Stimulated activated memory B cell treated with anti-CD40 and anti-IgM and Interleukin-4, amounts not matched to agents 10 μg/mL and 1 μg/mL and 100 μg/mL, for 72 hours (primary cell): ENCODE measurements at regions not wholly inside any gene's neighbourhood (a gene's known extent, or its start where the extent isn't known, plus 50 kb on each side); places are given as distances from the start of the nearest gene placed in this dataset.

Source experiments
- ATAC-seq: fragments of 150-1000 bp; cut with Tn5 transposase; 2 replicates; pipeline ENCODE4 v1.10.0; 2021
- H3K27ac Mint-ChIP-seq: one replicate; pipeline ENCODE4 v1.8.0; 2022; ENCODE audit warnings: mild to moderate bottlenecking, mixed read lengths
- H3K27me3 Mint-ChIP-seq: one replicate; pipeline ENCODE4 v1.8.0; 2022; ENCODE audit warnings: mixed read lengths
- H3K36me3 Mint-ChIP-seq: one replicate; pipeline ENCODE4 v1.8.0; 2022; ENCODE audit warnings: mixed read lengths
- H3K4me1 Mint-ChIP-seq: one replicate; pipeline ENCODE4 v1.8.0; 2022; ENCODE audit warnings: mixed read lengths
- H3K4me3 Mint-ChIP-seq: one replicate; pipeline ENCODE4 v1.8.0; 2022; ENCODE audit warnings: mild to moderate bottlenecking, moderate library complexity, mixed read lengths
- H3K9me3 Mint-ChIP-seq: one replicate; pipeline ENCODE4 v1.8.0; 2022; ENCODE audit warnings: mixed read lengths

DNA sequence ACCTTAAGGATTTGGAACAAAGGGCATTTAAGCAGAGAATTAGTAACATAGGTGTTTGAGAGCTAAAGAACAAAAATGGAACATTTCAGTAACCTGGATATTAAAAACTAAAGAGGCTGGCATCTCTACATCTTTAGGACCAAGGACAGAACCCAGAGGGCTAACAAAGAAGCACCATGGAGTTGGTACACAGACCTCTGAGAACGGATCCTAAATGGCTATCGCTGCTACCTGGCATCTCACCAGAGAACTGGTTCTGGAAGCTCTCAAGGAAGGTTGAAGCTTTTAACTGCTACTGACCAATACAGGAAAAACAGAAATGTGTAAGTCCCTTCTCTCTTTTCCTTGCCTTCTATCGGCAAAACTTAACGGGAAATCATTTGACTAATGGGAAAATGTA lies 118.4 kb upstream of the TLL1 start:
- Mint-ChIP-seq H3K27ac (no peak overlapping the region), H3K27me3 (no peaks in the 10 kb centered on the region), H3K4me3 (no peak overlapping the region), H3K9me3 (peaks cover 3% of the 10 kb centered on the region), H3K4me1 (no peaks in the 10 kb centered on the region), H3K36me3 (no peaks in the 10 kb centered on the region)
- no peak for ATAC-seq

DNA sequence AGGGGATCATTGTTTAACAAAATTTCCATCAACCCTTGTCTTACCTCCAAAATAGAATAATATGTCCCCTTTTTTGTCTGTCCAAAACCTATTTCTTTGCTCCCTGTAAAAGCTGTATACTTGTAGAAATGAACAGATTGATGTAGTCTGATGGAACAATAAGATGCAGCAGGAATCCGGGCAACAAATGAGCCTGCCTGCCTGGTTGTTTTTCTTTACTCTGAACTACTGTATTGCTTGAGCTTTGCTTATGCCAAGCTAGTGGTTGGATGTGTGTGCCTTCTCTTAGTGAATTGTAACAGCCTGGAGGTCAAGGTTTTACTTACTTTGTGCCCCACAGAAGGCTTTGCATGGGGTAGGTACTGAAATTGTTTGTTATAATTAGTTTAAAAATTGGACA lies 116.2 kb upstream of the TLL1 start:
- no peak overlapping the region for H3K4me3 Mint-ChIP-seq
- no peak for ATAC-seq

DNA sequence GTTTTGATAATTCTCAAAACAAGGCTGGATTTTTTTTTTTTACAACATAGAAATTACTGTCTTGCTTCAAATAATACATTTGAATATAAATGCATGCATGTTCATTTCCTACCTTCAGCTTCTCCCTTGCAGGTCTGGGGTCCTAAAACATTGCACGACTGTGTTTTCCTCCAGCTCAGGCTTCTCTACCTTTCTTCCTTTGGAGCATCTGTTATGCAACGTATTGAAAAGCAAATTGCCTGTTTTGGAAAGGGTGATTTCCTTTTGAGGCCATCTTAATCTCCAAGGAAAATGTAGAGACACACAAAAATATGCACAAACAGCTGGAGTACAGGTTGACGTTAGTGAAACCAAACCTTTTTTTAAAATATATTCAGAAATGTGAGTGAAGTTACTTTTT lies 115.6 kb upstream of the TLL1 start:
- no peaks in the 10 kb centered on the region for H3K36me3 Mint-ChIP-seq
- ATAC-seq, result no peak
- H3K27ac Mint-ChIP-seq, result no peak overlapping the region
- no peaks in the 10 kb centered on the region for H3K27me3 Mint-ChIP-seq
- H3K4me3 Mint-ChIP-seq, result no peak overlapping the region
- H3K9me3 Mint-ChIP-seq, result peaks cover 3% of the 10 kb centered on the region
- H3K4me1 Mint-ChIP-seq, result no peaks in the 10 kb centered on the region

More for the DNA sequence above, 116.2 kb upstream of the TLL1 start:
- Mint-ChIP-seq H3K9me3 (peaks cover 3% of the 10 kb centered on the region), H3K27ac (no peak overlapping the region), H3K27me3 (no peaks in the 10 kb centered on the region), H3K4me1 (no peaks in the 10 kb centered on the region), H3K36me3 (no peaks in the 10 kb centered on the region)

DNA sequence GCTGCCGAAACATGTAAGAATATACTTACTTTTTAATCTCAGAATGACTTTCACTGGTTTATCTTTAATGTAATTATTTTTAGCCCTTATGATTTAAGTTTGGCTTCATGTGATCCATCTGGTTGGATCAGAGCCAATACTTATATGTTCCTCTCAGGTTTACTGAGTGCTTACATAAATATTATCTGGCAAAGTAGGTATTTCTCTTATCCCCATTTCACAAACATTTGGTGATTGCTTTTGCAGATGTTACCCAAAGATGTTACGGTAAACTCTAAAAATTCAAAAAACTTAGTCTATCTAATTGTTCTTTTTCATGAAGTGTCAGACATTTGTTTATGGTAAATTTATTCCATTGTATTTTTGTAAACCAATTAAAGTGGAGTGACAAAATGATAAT lies 115.0 kb upstream of the TLL1 start:
- no peaks in the 10 kb centered on the region for H3K36me3 Mint-ChIP-seq
- ATAC-seq, result no peak
- H3K4me1 Mint-ChIP-seq, result no peaks in the 10 kb centered on the region
- H3K9me3 Mint-ChIP-seq, result peaks cover 3% of the 10 kb centered on the region
- H3K4me3 Mint-ChIP-seq, result no peak overlapping the region
- no peak overlapping the region for H3K27ac Mint-ChIP-seq
- no peaks in the 10 kb centered on the region for H3K27me3 Mint-ChIP-seq

DNA sequence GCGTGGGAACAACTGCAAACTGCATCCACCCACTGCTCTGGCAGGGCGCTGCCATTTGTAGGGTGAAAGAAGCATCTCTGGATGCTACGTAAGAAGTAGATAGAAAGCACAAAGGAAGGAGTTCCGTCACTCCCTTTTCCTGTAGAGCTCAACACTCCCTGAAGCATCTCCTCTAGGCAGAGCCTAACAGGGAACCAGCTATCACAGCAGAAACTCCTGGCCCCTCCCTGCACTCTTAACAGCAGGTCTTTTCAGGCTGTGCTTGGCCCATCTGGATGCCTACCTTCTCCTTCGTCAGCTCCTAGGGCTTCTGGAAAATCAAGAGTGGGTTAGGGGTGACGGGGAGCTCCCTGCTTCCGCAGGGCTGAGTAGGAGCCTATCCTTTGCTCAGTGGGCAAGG lies 112.9 kb upstream of the TLL1 start:
- Mint-ChIP-seq H3K27me3 (no peaks in the 10 kb centered on the region), H3K9me3 (peaks cover 2% of the 10 kb centered on the region), H3K36me3 (no peaks in the 10 kb centered on the region), H3K4me3 (no peak overlapping the region), H3K27ac (no peak overlapping the region), H3K4me1 (no peaks in the 10 kb centered on the region)
- ATAC-seq, result no peak

DNA sequence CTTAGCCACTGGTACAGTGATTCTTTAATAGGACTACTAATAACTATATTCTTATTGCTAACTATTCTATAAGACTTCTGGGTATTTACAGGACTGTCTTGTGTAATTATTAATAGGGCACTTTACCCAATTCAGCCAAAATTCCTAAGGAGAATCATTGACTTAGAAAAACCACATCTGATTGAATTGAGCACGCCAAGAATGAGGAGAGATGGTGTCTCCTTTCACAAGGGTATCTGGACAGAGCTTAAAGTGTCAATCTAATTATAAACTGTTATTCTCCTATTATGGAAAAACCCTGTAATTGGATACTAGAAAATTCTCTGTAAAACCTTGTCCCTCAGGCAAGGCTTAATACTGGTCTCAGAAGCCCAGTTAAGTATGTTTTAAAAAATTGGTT lies 111.1 kb upstream of the TLL1 start:
- Mint-ChIP-seq H3K36me3 (no peaks in the 10 kb centered on the region), H3K27me3 (no peaks in the 10 kb centered on the region), H3K4me3 (no peak overlapping the region), H3K9me3 (no peaks in the 10 kb centered on the region), H3K4me1 (no peaks in the 10 kb centered on the region), H3K27ac (no peak overlapping the region)
- ATAC-seq, result no peak

DNA sequence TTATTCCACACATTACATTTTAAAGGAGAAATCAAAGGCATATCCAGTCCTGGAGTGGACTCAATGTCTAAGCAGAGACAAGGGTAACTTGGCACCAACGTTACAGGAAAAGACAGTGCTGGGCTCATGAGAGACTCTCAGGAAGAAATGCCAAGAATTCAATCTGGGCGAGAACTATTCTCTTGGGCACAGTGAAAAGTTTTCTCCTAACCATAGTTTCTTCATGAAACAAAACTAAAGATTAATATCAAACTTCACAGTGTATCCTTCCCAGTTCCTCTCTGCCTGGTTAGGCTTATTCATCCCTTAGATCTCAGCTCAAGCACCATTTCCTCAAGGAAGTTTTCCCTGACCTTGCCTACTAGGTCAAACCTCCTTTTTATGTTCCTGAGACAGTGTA lies 109.4 kb upstream of the TLL1 start:
- Mint-ChIP-seq H3K36me3 (no peaks in the 10 kb centered on the region), H3K9me3 (no peaks in the 10 kb centered on the region), H3K4me3 (no peak overlapping the region), H3K4me1 (no peaks in the 10 kb centered on the region), H3K27ac (no peak overlapping the region), H3K27me3 (no peaks in the 10 kb centered on the region)
- no peak for ATAC-seq

DNA sequence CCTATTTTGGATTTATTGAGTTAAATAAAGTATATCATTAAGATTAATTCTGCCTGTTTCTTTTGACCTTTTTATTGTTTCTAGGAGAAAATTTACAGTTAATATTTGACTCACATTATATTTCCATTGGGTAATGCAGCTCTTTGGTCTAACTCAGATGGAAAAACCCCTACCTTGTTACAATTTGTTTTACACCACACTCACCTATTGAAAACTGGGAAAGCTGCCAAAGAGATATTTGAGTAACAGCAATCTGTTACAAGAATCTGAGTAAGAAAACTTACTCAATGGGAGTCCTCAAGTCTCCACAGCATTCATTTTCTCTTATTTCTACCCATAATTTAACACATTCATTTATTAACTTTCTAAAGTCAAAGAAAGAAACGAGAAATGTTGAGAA lies 108.0 kb upstream of the TLL1 start:
- no peak for ATAC-seq
- no peaks in the 10 kb centered on the region for H3K9me3 Mint-ChIP-seq
- H3K4me3 Mint-ChIP-seq, result no peak overlapping the region
- H3K27ac Mint-ChIP-seq, result no peak overlapping the region
- no peaks in the 10 kb centered on the region for H3K27me3 Mint-ChIP-seq
- no peaks in the 10 kb centered on the region for H3K4me1 Mint-ChIP-seq
- no peaks in the 10 kb centered on the region for H3K36me3 Mint-ChIP-seq

DNA sequence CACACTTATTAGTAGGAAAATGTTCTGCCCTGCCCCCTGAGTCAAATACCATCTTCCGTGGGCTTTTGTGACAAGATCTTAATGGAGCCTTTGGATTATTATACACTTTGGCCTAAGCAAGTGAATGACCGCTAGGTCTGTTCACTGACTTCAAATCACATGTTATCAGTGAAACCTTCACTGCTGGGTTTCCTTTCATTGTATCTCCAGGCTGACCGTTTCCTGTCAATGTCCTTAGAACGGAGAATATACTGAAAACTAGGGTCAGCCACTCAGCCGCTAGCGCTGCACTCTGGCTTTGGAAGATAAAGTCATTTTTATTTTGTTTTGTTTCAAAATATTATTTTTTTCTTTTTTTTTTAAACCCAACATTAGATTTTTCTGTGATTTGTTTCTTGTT lies 107.0 kb upstream of the TLL1 start:
- Mint-ChIP-seq H3K27me3 (no peaks in the 10 kb centered on the region), H3K4me1 (no peaks in the 10 kb centered on the region), H3K4me3 (no peak overlapping the region), H3K27ac (no peak overlapping the region), H3K9me3 (no peaks in the 10 kb centered on the region), H3K36me3 (no peaks in the 10 kb centered on the region)
- ATAC-seq, result no peak

DNA sequence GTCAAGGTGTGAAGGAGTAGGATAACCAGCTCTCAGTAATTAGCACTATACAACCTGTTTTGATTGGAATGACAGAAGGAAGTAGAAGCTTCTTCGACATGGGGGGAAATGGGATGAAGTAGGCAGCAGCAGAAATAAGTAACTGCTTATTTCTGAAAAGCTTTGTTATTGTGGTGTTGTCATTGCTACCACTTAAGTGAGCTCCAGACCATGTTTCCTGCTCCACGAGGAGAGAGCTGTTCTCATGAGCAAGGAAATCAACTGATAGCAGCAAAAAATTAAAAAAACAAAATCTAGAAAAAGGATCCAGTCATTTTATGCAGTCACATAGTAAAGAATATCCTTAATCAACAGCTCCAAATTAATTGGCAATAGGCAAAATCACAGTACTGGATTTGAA lies 106.1 kb upstream of the TLL1 start:
- Mint-ChIP-seq H3K9me3 (no peaks in the 10 kb centered on the region), H3K4me3 (no peak overlapping the region), H3K4me1 (no peaks in the 10 kb centered on the region), H3K27ac (no peak overlapping the region), H3K36me3 (no peaks in the 10 kb centered on the region), H3K27me3 (no peaks in the 10 kb centered on the region)
- no peak for ATAC-seq

DNA sequence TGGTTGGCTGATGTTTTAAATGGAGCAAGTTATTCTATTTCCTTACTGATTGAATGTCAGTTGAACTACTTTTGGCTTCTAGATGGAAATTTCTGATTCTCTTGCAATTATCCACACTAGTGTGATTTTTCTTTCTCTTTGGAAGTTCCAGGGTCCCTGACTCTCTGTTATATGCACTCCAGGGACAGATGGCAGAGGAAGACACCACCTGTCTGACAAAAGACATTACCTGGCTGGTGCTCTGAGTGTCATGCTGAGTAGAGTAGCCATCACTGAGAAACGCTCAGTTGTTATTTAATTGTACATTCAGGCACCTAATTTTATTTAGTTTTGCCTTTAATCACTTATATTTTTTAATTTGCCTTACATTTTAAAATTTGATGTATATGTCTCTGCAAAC lies 105.4 kb upstream of the TLL1 start:
- H3K27me3 Mint-ChIP-seq, result no peaks in the 10 kb centered on the region
- no peak for ATAC-seq
- H3K36me3 Mint-ChIP-seq, result no peaks in the 10 kb centered on the region
- H3K4me1 Mint-ChIP-seq, result no peaks in the 10 kb centered on the region
- H3K4me3 Mint-ChIP-seq, result no peak overlapping the region
- no peaks in the 10 kb centered on the region for H3K9me3 Mint-ChIP-seq
- no peak overlapping the region for H3K27ac Mint-ChIP-seq

DNA sequence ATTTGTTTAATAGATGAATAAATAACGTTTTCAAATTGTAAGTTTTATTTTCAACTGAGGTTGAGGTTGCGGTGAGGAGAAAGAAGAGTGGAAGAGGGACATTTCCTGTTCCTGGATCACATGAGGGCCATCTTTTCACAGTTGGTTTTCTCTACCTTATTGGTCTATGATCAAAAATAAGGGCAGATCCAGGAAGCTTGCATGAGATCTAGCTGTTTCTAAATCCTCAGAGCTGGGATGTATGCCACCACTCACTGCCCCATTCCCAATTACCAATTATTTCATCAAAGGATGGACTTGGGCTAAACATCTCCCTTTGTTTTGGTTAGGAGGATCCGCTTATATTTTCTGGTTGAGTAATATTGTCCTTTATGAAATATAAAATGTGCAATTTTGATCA lies 104.8 kb upstream of the TLL1 start:
- Mint-ChIP-seq H3K4me3 (no peak overlapping the region), H3K27me3 (no peaks in the 10 kb centered on the region), H3K27ac (no peak overlapping the region), H3K36me3 (no peaks in the 10 kb centered on the region), H3K4me1 (no peaks in the 10 kb centered on the region), H3K9me3 (no peaks in the 10 kb centered on the region)
- ATAC-seq, result no peak

DNA sequence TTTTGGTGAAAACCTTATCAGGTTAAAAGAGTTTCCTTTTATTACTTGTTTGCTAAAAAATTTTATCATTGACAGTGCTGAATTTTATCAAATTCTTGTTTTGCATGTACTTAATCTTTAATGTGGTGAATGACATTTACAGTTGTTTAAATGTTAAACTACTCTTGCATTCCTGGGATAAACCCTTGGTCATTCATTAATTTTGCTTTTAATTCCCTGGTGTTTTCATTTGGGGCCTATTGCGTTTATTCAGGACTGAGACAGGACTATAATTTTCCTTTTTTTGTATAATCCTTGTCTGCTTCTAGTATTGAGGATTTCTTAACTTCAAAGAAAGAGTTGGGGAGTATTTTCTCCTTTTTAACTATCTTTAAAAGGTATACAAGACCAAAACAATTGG lies 98.7 kb upstream of the TLL1 start:
- H3K36me3 Mint-ChIP-seq, result no peaks in the 10 kb centered on the region
- no peaks in the 10 kb centered on the region for H3K4me1 Mint-ChIP-seq
- ATAC-seq, result no peak
- no peak overlapping the region for H3K27ac Mint-ChIP-seq
- no peaks in the 10 kb centered on the region for H3K27me3 Mint-ChIP-seq
- peaks cover 7% of the 10 kb centered on the region for H3K9me3 Mint-ChIP-seq
- H3K4me3 Mint-ChIP-seq, result no peak overlapping the region

DNA sequence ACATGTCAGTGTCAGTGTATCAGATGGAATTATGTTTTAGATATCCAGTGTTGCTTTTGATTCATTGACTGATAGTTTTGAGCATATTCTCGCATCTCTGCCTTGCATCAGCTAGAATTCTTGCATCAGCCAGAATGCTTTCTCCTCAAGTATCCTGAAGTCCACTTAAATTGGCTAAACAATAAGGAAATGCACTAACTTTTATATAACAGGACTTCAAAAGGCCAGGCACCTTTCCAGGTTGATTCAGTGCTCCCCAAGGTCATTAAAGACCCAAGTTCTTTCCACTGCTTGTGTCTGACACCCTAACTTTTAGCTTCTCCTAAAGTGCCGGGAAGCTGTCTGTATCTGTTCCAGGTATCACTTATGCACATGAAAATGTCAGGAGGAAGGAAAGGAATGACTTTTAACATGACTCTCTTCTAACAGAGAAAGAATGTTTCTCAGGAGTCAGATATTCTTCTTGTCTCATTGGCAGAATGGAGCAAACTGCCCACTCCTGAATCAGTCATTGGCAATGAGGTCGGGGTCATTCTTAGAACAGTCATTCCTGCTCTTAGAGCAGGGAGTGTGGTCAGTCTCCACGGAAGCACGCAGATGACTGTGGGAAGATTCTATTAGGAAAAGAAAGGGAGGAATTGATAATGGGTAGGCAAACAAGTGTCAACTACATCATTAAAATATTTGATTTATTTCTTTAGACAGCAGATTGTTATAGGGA lies 92.9 kb upstream of the TLL1 start:
- Mint-ChIP-seq H3K27me3 (no peaks in the 10 kb centered on the region), H3K9me3 (peaks cover 7% of the 10 kb centered on the region), H3K4me1 (no peaks in the 10 kb centered on the region), H3K4me3 (no peak overlapping the region), H3K27ac (no peak overlapping the region), H3K36me3 (no peaks in the 10 kb centered on the region)
- no peak for ATAC-seq

DNA sequence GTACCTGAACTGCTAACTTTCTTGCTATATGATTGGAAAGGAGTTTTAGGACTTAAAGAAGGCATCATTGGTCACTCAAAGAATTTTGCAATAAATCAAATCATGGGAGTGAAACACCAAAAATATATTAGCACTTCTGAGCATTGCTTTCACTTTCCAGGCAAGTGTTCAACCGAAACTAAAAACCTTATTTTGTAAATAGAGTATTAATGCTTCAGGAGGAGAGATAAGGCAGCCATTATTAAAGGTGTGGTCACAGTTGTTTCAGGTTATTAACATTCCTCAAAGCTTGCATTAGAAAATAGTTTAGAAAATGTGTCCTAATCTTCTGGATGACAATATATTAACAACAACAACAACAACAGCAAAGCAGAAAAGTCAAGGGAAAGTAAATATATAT lies 92.3 kb upstream of the TLL1 start:
- H3K9me3 Mint-ChIP-seq, result peaks cover 7% of the 10 kb centered on the region
- no peaks in the 10 kb centered on the region for H3K27me3 Mint-ChIP-seq
- H3K27ac Mint-ChIP-seq, result no peak overlapping the region
- ATAC-seq, result no peak
- no peaks in the 10 kb centered on the region for H3K36me3 Mint-ChIP-seq
- H3K4me1 Mint-ChIP-seq, result no peaks in the 10 kb centered on the region
- H3K4me3 Mint-ChIP-seq, result no peak overlapping the region

DNA sequence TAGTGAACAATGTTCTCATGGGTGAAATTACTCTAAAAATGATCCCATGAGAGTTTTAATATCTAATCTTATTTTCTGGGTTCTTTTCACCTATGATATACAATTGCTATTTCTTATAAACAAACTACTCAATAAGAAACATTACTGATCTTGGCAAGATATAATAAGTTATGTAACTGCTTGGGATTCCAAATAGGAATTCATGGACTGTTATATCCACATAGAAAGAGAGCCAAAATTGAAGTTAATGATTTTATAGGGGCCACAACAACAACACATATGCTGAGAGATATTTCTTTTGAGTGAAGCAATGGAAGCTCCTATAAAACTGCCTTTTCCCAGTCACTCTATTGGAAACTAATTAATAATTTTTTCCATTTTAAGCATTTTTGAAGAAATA lies 90.4 kb upstream of the TLL1 start:
- ATAC-seq, result no peak
- peaks cover under 1% of the 10 kb centered on the region for H3K9me3 Mint-ChIP-seq

DNA sequence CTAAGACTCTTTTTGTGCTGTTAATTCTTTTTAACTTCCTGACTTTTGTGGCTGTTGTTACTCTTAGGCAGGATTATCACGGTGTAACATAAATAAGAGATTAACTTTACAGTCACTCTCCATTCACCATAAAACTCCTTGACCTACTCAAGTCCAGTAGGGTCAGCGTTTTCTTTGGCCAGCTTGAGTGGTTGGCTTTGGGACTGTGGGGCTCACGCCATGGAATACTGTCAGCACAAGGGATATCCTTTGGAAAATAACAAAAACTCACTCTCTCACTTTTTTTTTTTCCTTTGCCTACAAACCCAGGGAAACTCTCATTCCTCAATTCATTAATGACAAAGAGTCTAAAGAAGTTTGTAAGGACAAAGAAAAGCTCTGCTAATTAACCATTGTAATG lies 89.4 kb upstream of the TLL1 start:
- no peak overlapping the region for H3K4me3 Mint-ChIP-seq
- no peaks in the 10 kb centered on the region for H3K27me3 Mint-ChIP-seq
- H3K9me3 Mint-ChIP-seq, result no peaks in the 10 kb centered on the region
- H3K27ac Mint-ChIP-seq, result no peak overlapping the region
- H3K4me1 Mint-ChIP-seq, result no peaks in the 10 kb centered on the region
- no peaks in the 10 kb centered on the region for H3K36me3 Mint-ChIP-seq
- no peak for ATAC-seq

More for the DNA sequence above, 90.4 kb upstream of the TLL1 start:
- Mint-ChIP-seq H3K27ac (no peak overlapping the region), H3K36me3 (no peaks in the 10 kb centered on the region), H3K4me3 (no peak overlapping the region), H3K27me3 (no peaks in the 10 kb centered on the region), H3K4me1 (no peaks in the 10 kb centered on the region)
